ENCODE measurements at regions not wholly inside any gene's neighbourhood (a gene's known extent, or its start where the extent isn't known, plus 50 kb on each side); places are given as distances from the start of the nearest gene placed in this dataset.

DNA sequence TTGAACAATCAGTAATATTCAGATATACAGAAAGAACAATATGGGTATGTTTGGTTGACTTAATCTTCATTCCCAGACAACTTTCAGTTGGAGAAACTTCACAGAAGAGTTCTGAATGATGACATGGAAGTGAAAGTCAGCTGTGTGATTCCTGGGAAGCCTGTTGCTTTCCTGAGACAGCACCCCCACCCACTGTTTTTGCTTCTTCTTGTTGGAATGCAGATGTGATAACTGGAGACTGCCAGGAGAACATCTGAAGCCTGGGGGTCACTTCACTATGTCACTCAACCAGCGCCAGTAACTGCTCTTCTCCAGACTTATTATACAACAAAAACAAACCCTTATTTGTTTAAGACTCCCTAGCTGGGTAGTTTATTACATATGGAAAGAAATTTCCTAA, 599.4 kb downstream of the ZIC1 start:
- DNase-seq (ENCODE audit: insufficient read length, low spot score) = no peak
- no peak for TF ChIP-seq TAF1 (IDR thresholded peaks at IDR 0.05; ENCODE audit: low read depth, low read length)
- TF ChIP-seq POLR2AphosphoS5 (IDR thresholded peaks at IDR 0.05; ENCODE audit: low read depth, low read length) = no peak
- TF ChIP-seq SPI1 (IDR thresholded peaks at IDR 0.05; ENCODE audit: low read depth, low read length) = no peak
- TF ChIP-seq PAX5 (IDR thresholded peaks at IDR 0.05; ENCODE audit: insufficient read depth, low read length, severe bottlenecking) = no peak
- no peak for TF ChIP-seq POU2F2 (IDR thresholded peaks at IDR 0.05; ENCODE audit: low read depth, low read length)
- TF ChIP-seq POLR2A (IDR thresholded peaks at IDR 0.05; ENCODE audit: low read depth, low read length) = no peak
- FAIRE-seq = no peak

DNA sequence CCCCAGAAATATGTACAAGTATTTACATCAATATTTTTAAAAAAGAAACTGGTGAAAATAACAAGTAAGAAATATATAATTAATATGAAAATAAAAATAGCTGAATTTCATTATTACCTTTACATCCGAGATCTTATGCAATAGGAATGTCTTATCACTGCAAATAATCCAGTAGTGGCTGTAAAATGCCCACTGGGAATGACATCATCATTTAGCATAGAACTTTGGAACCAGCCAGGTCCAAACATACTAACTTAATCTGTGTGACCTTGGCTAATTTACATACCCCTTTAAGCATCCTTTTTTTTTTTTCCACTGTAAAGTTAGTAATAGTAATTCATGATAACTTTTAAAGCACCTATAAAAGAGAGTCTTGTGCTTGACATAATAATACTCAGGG, 611.7 kb downstream of the ZIC1 start:
- no peak for TF ChIP-seq PAX5 (IDR thresholded peaks at IDR 0.05; ENCODE audit: insufficient read depth, low read length, severe bottlenecking)
- TF ChIP-seq POLR2A (IDR thresholded peaks at IDR 0.05; ENCODE audit: low read depth, low read length) = no peak
- no peak for TF ChIP-seq TAF1 (IDR thresholded peaks at IDR 0.05; ENCODE audit: low read depth, low read length)
- FAIRE-seq (no peak), DNase-seq (ENCODE audit: insufficient read length, low spot score) (no peak)

DNA sequence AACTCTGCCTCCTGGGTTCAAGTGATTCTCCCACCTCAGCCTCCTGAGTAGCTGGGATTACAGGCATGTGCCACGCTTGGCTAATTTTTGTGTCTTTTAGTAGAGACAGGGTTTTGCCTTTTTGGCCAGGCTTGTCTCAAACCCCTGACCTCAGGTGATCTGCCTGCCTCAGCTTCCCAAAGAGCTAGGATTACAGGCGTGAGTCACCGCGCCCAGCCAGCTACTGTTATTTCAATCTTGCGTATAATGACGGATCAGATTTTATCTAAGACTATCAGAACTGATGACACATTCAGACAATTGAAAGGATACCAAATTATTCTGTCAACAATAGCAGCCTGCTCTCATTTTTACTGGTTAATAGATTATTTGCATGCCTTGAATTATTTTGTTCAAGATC, 612.2 kb downstream of the ZIC1 start:
- TF ChIP-seq POLR2A (IDR thresholded peaks at IDR 0.05; ENCODE audit: low read depth, low read length) (no peak), POLR2AphosphoS5 (IDR thresholded peaks at IDR 0.05; ENCODE audit: low read depth, low read length) (no peak), SPI1 (IDR thresholded peaks at IDR 0.05; ENCODE audit: low read depth, low read length) (no peak), TAF1 (IDR thresholded peaks at IDR 0.05; ENCODE audit: low read depth, low read length) (no peak), POU2F2 (IDR thresholded peaks at IDR 0.05; ENCODE audit: low read depth, low read length) (no peak), PAX5 (IDR thresholded peaks at IDR 0.05; ENCODE audit: insufficient read depth, low read length, severe bottlenecking) (no peak)
- FAIRE-seq = no peak
- DNase-seq (ENCODE audit: insufficient read length, low spot score) = no peak

DNA sequence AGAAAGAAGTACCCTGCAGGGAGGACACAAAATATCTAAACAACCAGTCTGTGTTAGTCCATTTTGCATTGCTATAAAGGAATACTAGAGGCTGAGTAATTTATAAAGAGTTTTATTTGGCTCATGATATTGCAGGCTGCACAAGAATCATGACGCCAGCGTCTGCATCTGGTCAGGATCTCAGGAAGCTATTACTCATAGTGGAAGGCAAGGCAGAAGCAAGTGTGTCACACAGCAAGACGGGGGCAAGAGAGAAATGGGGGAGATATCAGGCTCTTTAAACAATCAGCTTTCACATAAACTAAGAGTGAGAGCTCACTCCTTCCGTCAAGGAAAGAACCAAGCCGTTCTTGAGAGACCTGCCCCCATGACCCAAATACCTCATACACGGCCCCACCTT, 614.8 kb downstream of the ZIC1 start:
- TF ChIP-seq SPI1 (IDR thresholded peaks at IDR 0.05; ENCODE audit: low read depth, low read length) (no peak), PAX5 (IDR thresholded peaks at IDR 0.05; ENCODE audit: insufficient read depth, low read length, severe bottlenecking) (no peak), POLR2AphosphoS5 (IDR thresholded peaks at IDR 0.05; ENCODE audit: low read depth, low read length) (no peak), POU2F2 (IDR thresholded peaks at IDR 0.05; ENCODE audit: low read depth, low read length) (no peak), POLR2A (IDR thresholded peaks at IDR 0.05; ENCODE audit: low read depth, low read length) (no peak), TAF1 (IDR thresholded peaks at IDR 0.05; ENCODE audit: low read depth, low read length) (no peak)
- FAIRE-seq = no peak
- no peak for DNase-seq (ENCODE audit: insufficient read length, low spot score)

DNA sequence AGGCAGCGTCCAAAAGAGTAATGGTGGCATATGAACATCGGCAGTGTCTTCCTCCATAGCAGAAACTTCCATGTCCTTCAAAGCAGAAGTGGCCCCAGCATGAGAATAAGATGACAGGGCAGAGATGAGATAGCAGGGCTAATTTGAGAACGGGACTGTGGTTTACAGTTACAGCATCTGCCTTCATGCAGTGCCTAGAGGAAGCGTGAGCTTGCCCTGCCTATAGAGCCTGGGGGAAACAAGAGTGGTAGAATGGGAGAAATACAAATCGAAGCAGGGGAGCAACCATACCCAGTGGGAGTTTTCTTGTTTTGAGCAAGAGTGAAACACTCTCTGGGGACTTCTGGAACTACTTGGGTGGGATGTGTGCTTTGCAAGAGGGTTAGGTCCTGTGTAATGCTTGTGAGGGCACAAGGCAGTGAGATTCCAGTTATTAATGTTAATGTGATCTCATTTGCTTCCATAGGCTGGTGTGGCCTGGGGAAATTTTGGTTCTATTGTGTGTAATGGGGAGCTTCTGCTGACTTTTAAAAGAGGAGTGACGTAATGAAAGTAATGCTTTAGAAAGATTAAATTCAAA, 616.9 kb downstream of the ZIC1 start:
- DNase-seq (ENCODE audit: insufficient read length, low spot score) = no peak
- no peak for FAIRE-seq
- TF ChIP-seq TAF1 (IDR thresholded peaks at IDR 0.05; ENCODE audit: low read depth, low read length) (no peak), POU2F2 (IDR thresholded peaks at IDR 0.05; ENCODE audit: low read depth, low read length) (no peak), SPI1 (IDR thresholded peaks at IDR 0.05; ENCODE audit: low read depth, low read length) (no peak), POLR2AphosphoS5 (IDR thresholded peaks at IDR 0.05; ENCODE audit: low read depth, low read length) (no peak), POLR2A (IDR thresholded peaks at IDR 0.05; ENCODE audit: low read depth, low read length) (no peak), PAX5 (IDR thresholded peaks at IDR 0.05; ENCODE audit: insufficient read depth, low read length, severe bottlenecking) (no peak)

DNA sequence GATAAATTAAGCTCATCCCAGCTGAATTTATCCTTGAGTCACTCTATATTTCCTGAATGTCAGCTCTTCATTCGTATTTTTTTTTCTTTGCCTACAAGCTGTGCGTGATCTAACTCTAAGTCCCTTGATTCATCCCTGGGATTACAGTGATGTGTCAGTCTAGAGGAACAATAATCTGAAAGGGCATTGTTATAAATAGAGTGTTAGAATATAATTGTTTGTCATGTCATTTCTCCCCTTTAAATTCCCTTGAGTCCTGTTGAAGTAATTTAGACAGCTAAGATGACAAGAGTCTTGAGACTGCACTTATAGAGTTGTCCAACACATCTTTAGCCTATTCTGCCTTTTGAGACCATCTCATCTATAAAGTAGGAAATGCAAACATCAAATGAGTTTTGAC, 621.8 kb downstream of the ZIC1 start:
- TF ChIP-seq POLR2A (IDR thresholded peaks at IDR 0.05; ENCODE audit: low read depth, low read length) (no peak), POU2F2 (IDR thresholded peaks at IDR 0.05; ENCODE audit: low read depth, low read length) (no peak), TAF1 (IDR thresholded peaks at IDR 0.05; ENCODE audit: low read depth, low read length) (no peak), PAX5 (IDR thresholded peaks at IDR 0.05; ENCODE audit: insufficient read depth, low read length, severe bottlenecking) (no peak), SPI1 (IDR thresholded peaks at IDR 0.05; ENCODE audit: low read depth, low read length) (no peak), POLR2AphosphoS5 (IDR thresholded peaks at IDR 0.05; ENCODE audit: low read depth, low read length) (no peak)
- no peak for DNase-seq (ENCODE audit: insufficient read length, low spot score)
- FAIRE-seq = no peak

DNA sequence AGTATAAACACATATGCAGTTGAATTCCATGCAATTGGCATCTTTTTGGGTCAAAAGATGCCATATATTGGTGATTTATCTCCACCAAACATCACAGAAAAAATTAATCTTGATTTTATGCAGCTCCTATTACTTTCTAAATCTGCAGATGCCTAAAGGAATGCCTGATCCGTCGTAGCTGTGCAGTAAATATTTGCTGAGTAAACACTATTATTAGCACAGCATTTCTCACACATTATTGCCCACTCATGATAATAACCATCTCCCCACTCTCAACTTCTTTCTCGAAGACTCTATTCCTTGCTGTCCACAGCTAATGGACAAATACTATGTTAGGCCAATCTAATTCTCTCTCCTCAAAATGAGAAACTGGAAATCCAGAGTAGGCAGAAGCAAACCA, 625.2 kb downstream of the ZIC1 start:
- FAIRE-seq (no peak), DNase-seq (ENCODE audit: insufficient read length, low spot score) (no peak)
- no peak for TF ChIP-seq TAF1 (IDR thresholded peaks at IDR 0.05; ENCODE audit: low read depth, low read length)
- no peak for TF ChIP-seq PAX5 (IDR thresholded peaks at IDR 0.05; ENCODE audit: insufficient read depth, low read length, severe bottlenecking)
- no peak for TF ChIP-seq POLR2A (IDR thresholded peaks at IDR 0.05; ENCODE audit: low read depth, low read length)
- no peak for TF ChIP-seq POLR2AphosphoS5 (IDR thresholded peaks at IDR 0.05; ENCODE audit: low read depth, low read length)
- TF ChIP-seq POU2F2 (IDR thresholded peaks at IDR 0.05; ENCODE audit: low read depth, low read length) = no peak
- no peak for TF ChIP-seq SPI1 (IDR thresholded peaks at IDR 0.05; ENCODE audit: low read depth, low read length)

DNA sequence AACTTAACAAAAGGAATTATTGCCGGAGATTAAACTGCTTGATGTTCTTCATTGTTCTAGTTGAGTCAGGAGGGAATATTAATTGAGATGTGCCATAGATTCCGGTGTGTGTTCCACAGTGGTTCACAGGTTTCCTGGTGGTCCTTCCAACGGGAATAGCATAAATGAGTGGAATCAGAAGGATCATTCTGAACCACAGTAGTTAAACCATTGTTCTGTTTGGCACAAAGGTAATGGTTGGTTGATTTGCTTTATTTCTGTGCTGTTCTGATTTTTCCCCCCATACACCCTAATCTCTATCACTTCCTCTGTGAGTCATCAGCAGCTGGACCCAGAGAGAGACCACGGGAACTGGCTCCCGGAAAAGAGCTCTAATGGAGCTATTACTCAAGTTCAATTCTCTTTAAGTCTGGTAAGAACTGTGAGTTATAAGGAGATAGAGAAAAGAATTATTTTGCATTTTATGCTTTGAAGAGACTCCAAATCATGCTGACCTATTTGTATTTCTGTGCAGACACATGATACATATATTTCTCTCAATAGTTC, 627.2 kb downstream of the ZIC1 start:
- DNase-seq (ENCODE audit: insufficient read length, low spot score) = no peak
- TF ChIP-seq TAF1 (IDR thresholded peaks at IDR 0.05; ENCODE audit: low read depth, low read length) (no peak), POLR2AphosphoS5 (IDR thresholded peaks at IDR 0.05; ENCODE audit: low read depth, low read length) (no peak)
- FAIRE-seq = no peak

DNA sequence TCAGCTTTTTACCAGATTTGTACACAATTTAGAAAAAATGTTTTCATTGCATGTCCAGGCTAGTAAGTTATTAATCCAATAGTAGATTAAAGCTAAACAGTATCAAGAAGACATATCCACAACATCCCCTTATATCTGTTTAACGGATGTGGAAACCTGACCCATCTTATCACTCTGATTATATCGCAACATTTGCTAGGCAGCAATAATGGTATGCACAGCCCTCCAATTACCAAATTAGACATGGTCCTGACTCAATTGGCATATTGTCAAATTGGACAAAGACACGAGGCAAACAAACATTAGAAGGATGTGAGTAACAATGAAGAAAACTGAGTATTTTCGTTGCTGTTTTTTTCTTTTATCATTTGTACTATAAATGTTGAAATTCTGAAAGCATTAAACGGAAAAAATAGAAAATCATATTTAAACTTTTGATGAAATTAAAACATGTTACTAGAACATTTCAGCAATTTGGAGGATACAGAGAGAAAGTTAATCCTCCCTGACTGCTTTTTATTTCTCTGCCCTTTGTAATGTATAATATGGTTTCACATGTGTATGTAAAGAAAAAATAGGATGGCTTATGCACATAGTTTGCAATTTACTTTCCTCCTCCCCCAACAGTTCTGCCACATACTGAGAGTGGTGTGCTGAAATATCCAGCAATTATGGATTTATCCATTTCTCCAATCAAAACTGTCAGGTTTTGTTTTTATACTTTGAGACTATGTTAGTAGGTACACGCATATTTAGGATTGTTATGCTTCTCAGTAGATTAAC, 633.7 kb downstream of the ZIC1 start:
- DNase-seq (ENCODE audit: insufficient read length, low spot score) = no peak
- no peak for FAIRE-seq
- TF ChIP-seq TAF1 (IDR thresholded peaks at IDR 0.05; ENCODE audit: low read depth, low read length) (no peak), POLR2A (IDR thresholded peaks at IDR 0.05; ENCODE audit: low read depth, low read length) (no peak), POLR2AphosphoS5 (IDR thresholded peaks at IDR 0.05; ENCODE audit: low read depth, low read length) (no peak), POU2F2 (IDR thresholded peaks at IDR 0.05; ENCODE audit: low read depth, low read length) (no peak), PAX5 (IDR thresholded peaks at IDR 0.05; ENCODE audit: insufficient read depth, low read length, severe bottlenecking) (no peak), SPI1 (IDR thresholded peaks at IDR 0.05; ENCODE audit: low read depth, low read length) (no peak)

All from GM12891 (cell line).